ENCODE measurements at regions not wholly inside any gene's neighbourhood (a gene's known extent, or its start where the extent isn't known, plus 50 kb on each side); places are given as distances from the start of the nearest gene placed in this dataset.

GRCh38 chr3:44098656-44099415, 142.8 kb upstream of the TOPAZ1 start:
- DNase-seq = no peak

- DNase-seq = no peak
Measured at GRCh38 chr3:44099566-44100297, 142.0 kb upstream of the TOPAZ1 start.

- no peak for DNase-seq
Measured at GRCh38 chr3:44100298-44100695, 141.4 kb upstream of the TOPAZ1 start.

- DNase-seq = no peak
Measured at GRCh38 chr3:44104043-44104442, 137.6 kb upstream of the TOPAZ1 start.

- peak; percentile 5 for DNase-seq
Measured at GRCh38 chr3:44104668-44105321, 136.9 kb upstream of the TOPAZ1 start.

GRCh38 chr3:44105571-44105970, 136.1 kb upstream of the TOPAZ1 start:
- DNase-seq = no peak

- no peak for DNase-seq
Measured at GRCh38 chr3:44106756-44107155, 134.9 kb upstream of the TOPAZ1 start.

- no peak for DNase-seq
Measured at GRCh38 chr3:44108481-44108880, 133.2 kb upstream of the TOPAZ1 start.

- DNase-seq = no peak
Measured at GRCh38 chr3:44109771-44110361, 131.8 kb upstream of the TOPAZ1 start.

- DNase-seq = no peak
Measured at GRCh38 chr3:44110648-44111047, 131.0 kb upstream of the TOPAZ1 start.

GRCh38 chr3:44111482-44111881, 130.2 kb upstream of the TOPAZ1 start:
- no peak for DNase-seq

GRCh38 chr3:44114142-44114541, 127.5 kb upstream of the TOPAZ1 start:
- DNase-seq = peak; percentile 67

GRCh38 chr3:44117239-44117638, 124.4 kb upstream of the TOPAZ1 start:
- no peak for DNase-seq

GRCh38 chr3:44117736-44118135, 124.0 kb upstream of the TOPAZ1 start:
- no peak for DNase-seq

- no peak for DNase-seq
Measured at GRCh38 chr3:44120721-44121582, 120.7 kb upstream of the TOPAZ1 start.

- no peak for DNase-seq
Measured at GRCh38 chr3:44125246-44125645, 116.4 kb upstream of the TOPAZ1 start.

GRCh38 chr3:44125882-44126281, 115.8 kb upstream of the TOPAZ1 start:
- DNase-seq = no peak

- DNase-seq = no peak
Measured at GRCh38 chr3:44128057-44128775, 113.5 kb upstream of the TOPAZ1 start.

- DNase-seq = no peak
Measured at GRCh38 chr3:44130249-44130648, 111.4 kb upstream of the TOPAZ1 start.

GRCh38 chr3:44132061-44132460, 109.6 kb upstream of the TOPAZ1 start:
- no peak for DNase-seq

- no peak for DNase-seq
Measured at GRCh38 chr3:44132593-44132992, 109.1 kb upstream of the TOPAZ1 start.

GRCh38 chr3:44136421-44136820, 105.3 kb upstream of the TOPAZ1 start:
- DNase-seq = peak; percentile 15
